Skin epidermis (tissue), 12 donors: ENCODE measurements at regions not wholly inside any gene's neighbourhood (a gene's known extent, or its start where the extent isn't known, plus 50 kb on each side); places are given as distances from the start of the nearest gene placed in this dataset.

Experiments
- H3K27ac ChIP-seq, 21 experiments: fragments of 200-600 bp; sonication (generic) in 11 of 21; one replicate each; pipeline ENCODE4 v1.5.0; 2020; ENCODE audit warnings: mild to moderate bottlenecking in 3 of 21, inconsistent platforms in 2 of 21, moderate library complexity in 2 of 21
- H3K4me3 ChIP-seq, 7 experiments: fragments of 200-600 bp; sonication (generic) in 2 of 7; one replicate each; pipeline ENCODE4 v1.5.0; 2020; ENCODE audit warnings: inconsistent platforms in 2 of 7, mild to moderate bottlenecking in 2 of 7, moderate library complexity in 1 of 7

DNA sequence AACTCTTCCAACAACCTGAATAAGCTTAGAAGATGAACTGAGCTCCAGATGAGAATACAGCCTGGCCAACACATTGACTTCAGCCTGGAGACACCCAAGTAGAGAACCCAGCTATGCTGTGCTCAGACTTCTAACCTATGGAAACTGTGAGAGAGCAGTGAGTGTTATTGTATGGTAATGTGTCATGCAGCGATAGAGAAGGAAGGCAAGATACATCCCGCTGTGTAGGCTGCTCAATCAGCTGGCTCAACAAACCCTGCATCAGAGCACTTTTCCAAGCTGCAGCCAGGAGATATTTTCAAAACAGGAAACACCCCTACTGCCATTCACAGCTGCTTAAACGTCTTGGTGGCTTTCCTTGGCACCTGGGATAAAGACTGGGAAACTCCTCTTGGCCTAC, 321.3 kb downstream of the SIPA1L2 start:
- peak overlapping the region in 1 of 21 experiments; percentile 27 for H3K27ac ChIP-seq
- no peak overlapping the region for H3K4me3 ChIP-seq

DNA sequence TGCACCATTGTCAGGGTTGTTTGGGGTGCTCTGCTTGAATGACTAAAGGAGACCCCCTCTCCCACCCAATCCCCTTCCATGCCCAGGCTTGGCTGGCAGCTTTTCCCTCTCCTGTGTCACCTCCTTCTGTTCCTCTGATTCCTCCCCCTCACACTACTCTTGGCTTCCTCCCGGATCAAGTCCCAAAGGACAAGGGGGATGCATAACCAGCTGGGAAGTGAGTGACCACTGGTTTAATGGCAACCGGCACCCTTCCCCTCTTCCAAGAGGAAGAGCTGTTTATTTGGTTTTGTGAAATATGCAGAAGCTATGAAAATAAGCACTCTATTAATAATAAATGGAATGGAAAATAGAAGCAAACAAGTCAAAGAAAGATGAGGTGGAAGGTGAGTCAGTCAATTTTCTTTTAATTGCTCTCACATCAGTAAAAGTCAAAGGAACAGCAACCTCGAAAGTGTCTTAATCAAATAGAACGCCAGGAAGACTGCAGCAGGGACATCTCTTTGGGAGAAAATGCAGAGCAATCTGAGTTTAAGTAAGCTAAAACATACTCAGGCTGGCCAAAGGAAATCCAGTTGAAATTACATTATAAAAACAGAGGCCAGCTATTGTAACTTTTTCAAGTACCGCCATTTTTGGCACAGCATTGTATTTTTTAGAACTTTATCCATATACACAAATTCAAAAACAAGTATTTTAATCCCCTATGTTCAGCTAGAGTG, 322.5 kb downstream of the SIPA1L2 start:
- Histone ChIP-seq H3K4me3 (no peak overlapping the region), H3K27ac (no peak overlapping the region)

GRCh38 chr1:232306269-232306961, 323.5 kb downstream of the SIPA1L2 start:
- Histone ChIP-seq H3K27ac (peak overlapping the region in 1 of 21 experiments; percentile 34), H3K4me3 (no peak overlapping the region)

- Histone ChIP-seq H3K27ac (no peak overlapping the region), H3K4me3 (no peak overlapping the region)
Measured at GRCh38 chr1:232305050-232305449, 324.9 kb downstream of the SIPA1L2 start.

DNA sequence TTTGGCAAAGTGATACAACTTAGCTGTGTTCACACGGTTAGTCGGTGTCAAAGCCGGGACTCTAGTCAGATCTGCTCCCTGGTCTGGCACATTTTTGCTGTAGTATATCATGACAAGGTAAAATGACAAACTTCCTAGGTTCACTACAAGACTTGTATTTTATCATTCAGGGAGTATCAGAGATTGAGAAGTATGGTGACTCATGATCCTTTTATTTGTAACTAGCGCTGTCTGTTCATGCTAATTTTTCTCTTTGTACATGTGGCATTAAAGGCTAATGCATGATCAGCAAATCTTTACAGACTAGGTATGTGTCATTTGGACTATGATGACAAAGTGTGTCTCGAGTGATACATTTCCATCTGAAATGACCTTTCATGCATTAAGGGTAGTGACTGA, 326.7 kb downstream of the SIPA1L2 start:
- no peak overlapping the region for H3K4me3 ChIP-seq
- peak overlapping the region in 5 of 21 experiments; percentile 25 to 65 (median 51) for H3K27ac ChIP-seq

GRCh38 chr1:232302376-232303221, 327.3 kb downstream of the SIPA1L2 start:
- H3K4me3 ChIP-seq: no peak overlapping the region
- H3K27ac ChIP-seq: peak overlapping the region in 9 of 21 experiments; percentile 5 to 65 (median 42)

DNA sequence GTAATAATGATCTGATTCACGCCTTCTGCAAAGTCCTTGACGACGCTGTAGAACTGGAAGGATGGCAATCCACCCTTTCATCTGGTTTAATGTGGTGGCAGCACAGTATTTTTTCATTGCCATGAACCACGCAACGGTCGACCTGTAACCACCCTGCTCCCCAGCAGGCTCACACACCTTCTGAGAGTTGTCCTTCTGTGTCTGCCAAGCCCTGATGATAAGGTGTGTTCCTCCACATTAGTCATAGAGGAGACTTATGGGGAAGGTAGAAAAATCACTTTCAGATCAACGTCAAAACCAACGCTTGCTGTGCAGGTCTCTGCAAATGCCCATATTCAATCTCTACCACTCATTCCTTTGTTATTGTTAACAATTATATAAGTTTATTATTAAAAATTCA, 328.7 kb downstream of the SIPA1L2 start:
- H3K27ac ChIP-seq: peak overlapping the region in 9 of 21 experiments; percentile 8 to 66 (median 31)

DNA sequence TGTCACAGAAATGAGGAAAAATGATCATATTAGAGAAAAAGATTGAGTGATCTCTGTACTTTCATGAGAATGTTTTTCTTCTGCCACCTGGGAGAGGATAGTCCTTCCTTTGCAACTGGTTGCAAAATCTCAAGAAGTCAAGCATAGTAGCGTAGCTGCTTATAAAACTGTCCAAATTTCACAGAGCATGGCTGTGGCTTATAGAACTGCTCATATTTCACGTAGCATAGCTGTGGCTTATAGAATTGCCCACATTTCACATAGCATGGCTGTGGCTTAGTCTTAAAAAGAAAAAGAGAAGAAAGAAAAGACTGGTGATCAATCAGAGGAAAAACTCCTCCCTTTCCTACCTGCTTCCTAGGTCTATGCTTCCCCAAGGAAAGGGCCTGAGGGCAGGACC, 329.5 kb downstream of the SIPA1L2 start:
- Histone ChIP-seq H3K4me3 (no peak overlapping the region), H3K27ac (peak overlapping the region in 9 of 21 experiments; percentile 8 to 65 (median 44))

More for the DNA sequence above, 328.7 kb downstream of the SIPA1L2 start:
- no peak overlapping the region for H3K4me3 ChIP-seq

- Histone ChIP-seq H3K4me3 (no peak overlapping the region), H3K27ac (no peak overlapping the region)
Measured at GRCh38 chr1:232296461-232296860, 333.5 kb downstream of the SIPA1L2 start.

DNA sequence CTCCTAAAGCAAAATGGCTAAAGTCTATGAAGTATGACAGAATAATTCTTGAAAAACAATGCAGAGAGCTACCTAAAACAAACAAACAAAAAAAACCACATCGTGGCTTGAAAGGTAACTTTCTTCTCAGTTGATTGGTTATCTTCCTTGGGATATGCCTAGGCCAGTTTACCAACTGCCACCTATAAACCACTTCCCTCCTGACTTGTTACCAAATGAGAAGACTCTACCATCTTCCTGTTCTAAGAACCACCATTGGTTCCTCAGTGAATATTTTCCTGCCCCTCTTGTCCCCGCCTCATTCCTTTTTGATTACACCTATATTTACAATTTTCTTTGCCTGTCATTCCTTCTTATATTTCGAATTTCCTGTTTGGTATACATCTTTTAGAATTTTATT, 336.6 kb downstream of the SIPA1L2 start:
- H3K27ac ChIP-seq: peak overlapping the region in 9 of 21 experiments; percentile 4 to 86 (median 24)

GRCh38 chr1:232292818-232293217, 337.1 kb downstream of the SIPA1L2 start:
- H3K4me3 ChIP-seq: peak overlapping the region in 2 of 7 experiments; percentile 10

More for the DNA sequence above, 336.6 kb downstream of the SIPA1L2 start:
- H3K4me3 ChIP-seq: no peak overlapping the region

DNA sequence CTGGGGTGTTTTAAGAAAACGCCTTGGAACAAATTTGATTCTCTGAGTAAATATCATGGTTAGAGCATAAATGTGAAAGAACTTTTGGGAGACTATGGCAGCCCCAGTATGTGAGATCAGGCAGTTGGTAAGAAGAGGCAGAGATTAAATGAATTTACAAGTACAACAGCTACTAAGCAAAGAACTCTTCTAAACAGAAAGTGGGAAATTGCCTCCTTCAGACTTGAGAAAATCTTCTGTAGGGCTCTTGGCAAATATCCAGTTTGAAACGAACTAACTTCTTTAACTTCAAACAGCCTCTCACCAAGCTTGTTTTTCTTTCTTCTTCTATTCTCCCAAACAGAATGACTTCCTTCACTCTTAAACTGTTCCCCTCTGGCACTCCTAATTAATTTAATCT, 337.7 kb downstream of the SIPA1L2 start:
- Histone ChIP-seq H3K4me3 (peak overlapping the region in 2 of 7 experiments; percentile 10), H3K27ac (peak overlapping the region in 20 of 21 experiments; percentile 0 to 86 (median 71))

More at GRCh38 chr1:232292818-232293217, 337.1 kb downstream of the SIPA1L2 start:
- H3K27ac ChIP-seq: peak overlapping the region in 18 of 21 experiments; percentile 35 to 86 (median 71)

- Histone ChIP-seq H3K4me3 (peak overlapping the region in 1 of 7 experiments; percentile 10), H3K27ac (peak overlapping the region in 14 of 21 experiments; percentile 24 to 86 (median 72))
Measured at GRCh38 chr1:232291681-232292080, 338.3 kb downstream of the SIPA1L2 start.

DNA sequence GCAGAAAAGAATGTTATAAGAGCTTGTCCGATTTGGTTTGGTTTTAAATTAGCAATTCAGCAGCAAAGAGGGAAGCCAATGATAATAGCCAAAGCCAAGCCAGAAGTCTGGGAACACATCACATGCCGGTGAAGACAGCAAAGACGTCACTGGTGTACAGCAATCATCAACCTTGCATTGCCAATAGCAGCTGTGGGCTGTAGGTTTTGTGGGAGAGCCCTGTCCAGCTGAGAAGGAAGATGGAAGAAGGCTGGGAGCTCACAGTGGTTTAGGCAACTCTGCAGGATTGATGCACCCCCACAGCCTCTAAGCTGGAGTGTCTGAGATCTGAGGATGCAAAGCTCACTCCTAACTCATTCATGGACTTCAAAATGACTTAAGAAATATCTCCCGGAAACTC, 338.7 kb downstream of the SIPA1L2 start:
- H3K4me3 ChIP-seq: no peak overlapping the region
- peak overlapping the region in 11 of 21 experiments; percentile 24 to 86 (median 44) for H3K27ac ChIP-seq

GRCh38 chr1:232290570-232290969, 339.4 kb downstream of the SIPA1L2 start:
- Histone ChIP-seq H3K4me3 (no peak overlapping the region), H3K27ac (peak overlapping the region in 3 of 21 experiments; percentile 34 to 86 (median 35))

GRCh38 chr1:232287676-232288569, 342.0 kb downstream of the SIPA1L2 start:
- Histone ChIP-seq H3K27ac (peak overlapping the region in 1 of 21 experiments; percentile 38), H3K4me3 (no peak overlapping the region)

DNA sequence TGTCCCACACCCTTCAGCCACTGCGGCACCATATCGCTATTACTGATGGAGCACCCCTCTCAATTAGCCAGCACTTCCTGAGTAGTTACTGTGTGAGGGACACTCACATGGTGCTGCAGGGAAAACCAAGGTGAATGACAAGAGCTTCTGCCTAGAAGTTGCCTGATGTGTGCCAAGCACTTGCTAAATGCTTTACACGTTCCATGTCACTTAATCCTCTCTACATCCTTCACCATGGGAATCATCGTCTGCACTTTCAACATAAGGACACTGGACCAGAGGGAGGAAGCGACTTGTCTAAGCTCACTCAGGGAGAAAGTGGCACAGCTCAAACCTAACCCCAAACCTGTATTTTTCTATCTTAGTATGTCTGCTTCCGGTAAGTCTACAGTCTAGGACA, 344.8 kb downstream of the SIPA1L2 start:
- Histone ChIP-seq H3K27ac (no peak overlapping the region), H3K4me3 (no peak overlapping the region)

- Histone ChIP-seq H3K27ac (no peak overlapping the region), H3K4me3 (no peak overlapping the region)
Measured at GRCh38 chr1:232283864-232284263, 346.1 kb downstream of the SIPA1L2 start.

DNA sequence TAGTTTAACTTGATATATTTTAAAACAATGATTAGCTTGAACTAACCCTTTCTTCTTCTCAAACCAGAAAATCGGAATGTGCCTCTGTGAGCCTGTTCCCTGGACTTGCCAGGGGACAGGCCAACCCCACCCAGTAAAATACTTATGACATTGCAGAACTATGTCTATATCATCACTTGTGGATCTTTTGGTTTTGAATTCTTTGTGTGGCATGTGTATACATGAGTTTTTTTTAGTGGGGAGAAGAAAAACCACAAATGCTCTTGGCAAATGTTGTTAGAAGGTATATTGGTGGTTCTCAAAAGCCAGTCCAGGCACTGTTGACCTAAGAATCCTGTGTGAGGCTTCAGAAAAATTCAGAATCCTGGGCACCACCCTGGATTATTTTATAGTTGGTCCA, 347.4 kb downstream of the SIPA1L2 start:
- no peak overlapping the region for H3K4me3 ChIP-seq
- no peak overlapping the region for H3K27ac ChIP-seq
